A549 (cell line): ENCODE measurements at regions not wholly inside any gene's neighbourhood (a gene's known extent, or its start where the extent isn't known, plus 50 kb on each side); places are given as distances from the start of the nearest gene placed in this dataset.

Experiments used
- ATAC-seq, 2 experiments: fragments of 200-7000 bp in 1 of 2; fragments of >200 bp in 1 of 2; cut with Nextera tagmentation in 1 of 2; cut with Tn5 transposase in 1 of 2; 3 replicates each; pipeline versions ENCODE4 v1.8.0 to v1.9.1; 2018 to 2020; ENCODE audit warnings: mild to moderate bottlenecking in 1 of 2, moderate library complexity in 1 of 2
- CTCF ChIA-PET: fragments of 300-600 bp; sonication (Branson Sonifier 250); formaldehyde crosslinking; extraction: SDS; loops from one replicate; lab custom pipeline; 2021; ENCODE audit warnings: antibody characterized with exemption, inconsistent platforms; lab: Yijun Ruan, JAX
- POLR2A ChIA-PET: fragments of 350-600 bp; formaldehyde crosslinking; extraction: SDS; loops from one replicate; lab custom pipeline; 2021; ENCODE audit warnings: antibody characterized with exemption, inconsistent platforms; lab: Yijun Ruan, JAX
- DNase-seq, 2 experiments: peaks; one replicate each; pipeline versions ENCODE4 v3.0.0 to v3.0.0-alpha.2; 2011 to 2016; ENCODE audit warnings: low read depth in 1 of 2, low spot score in 1 of 2
- FAIRE-seq: peaks from 2 replicates; lab custom pipeline; 2011; peaks lifted over from hg19 to GRCh38; lab: Jason Lieb, UNC
- H3K27ac ChIP-seq, 2 experiments: fragments of >200 bp; sonication (Bioruptor Twin); formaldehyde crosslinking; 3 replicates each; pipeline ENCODE4 v1.5.1; 2016 to 2017
- H3K4me1 ChIP-seq: fragments of >200 bp; sonication (Bioruptor Twin); formaldehyde crosslinking; 3 replicates; pipeline ENCODE4 v1.6.1; 2016
- H3K4me2 ChIP-seq: fragments of >200 bp; sonication (Bioruptor Twin); formaldehyde crosslinking; 3 replicates; pipeline ENCODE4 v1.6.1; 2016
- H3K4me3 ChIP-seq: fragments of >200 bp; sonication (Bioruptor Twin); formaldehyde crosslinking; 3 replicates; pipeline ENCODE4 v1.5.1; 2016
- H3K9me3 ChIP-seq: fragments of >200 bp; sonication (Bioruptor Twin); formaldehyde crosslinking; 3 replicates; pipeline ENCODE4 v1.6.1; 2016
- CBX2 ChIP-seq: fragments of 200-600 bp; sonication (generic); IDR thresholded peaks from 2 replicates; pipeline ENCODE4 v1.6.1; 2016; ENCODE audit warnings: low read depth, mild to moderate bottlenecking, borderline replicate concordance
- CEBPB ChIP-seq, 2 experiments: fragments of >200 bp in 1 of 2; sonication (Bioruptor Twin) in 1 of 2; formaldehyde crosslinking in 1 of 2; IDR thresholded peaks; 2 replicates each; pipeline ENCODE4 v1.6.1; 2012 to 2016
- FOSB ChIP-seq: fragments of 250-450 bp; sonication (Bioruptor Pico); IDR thresholded peaks from 2 replicates; pipeline ENCODE4 v1.5.0; 2020; ENCODE audit warnings: mild to moderate bottlenecking, moderate library complexity
- HOXB5 ChIP-seq: fragments of 250-450 bp; sonication (Bioruptor Pico); IDR thresholded peaks from 2 replicates; pipeline ENCODE4 v1.5.0; 2020; ENCODE audit warnings: mild to moderate bottlenecking, moderate library complexity
- JUN ChIP-seq, 2 experiments: fragments of >200 bp; sonication (Bioruptor Twin); formaldehyde crosslinking; IDR thresholded peaks; 2 replicates in 1 of 2; 3 replicates in 1 of 2; pipeline ENCODE4 v1.6.1; 2016 to 2017
- KDM1A ChIP-seq: fragments of 200-600 bp; sonication (generic); IDR thresholded peaks from 2 replicates; pipeline ENCODE4 v1.6.1; 2016; ENCODE audit warnings: low read depth, mild to moderate bottlenecking
- KDM5A ChIP-seq: fragments of 200-600 bp; sonication (generic); IDR thresholded peaks from 2 replicates; pipeline ENCODE4 v1.6.1; 2016; ENCODE audit warnings: antibody characterized with exemption, mild to moderate bottlenecking
- MAZ ChIP-seq: fragments of 150-350 bp; IDR thresholded peaks from 2 replicates; pipeline ENCODE4 v1.6.1; 2014; ENCODE audit warnings: antibody characterized with exemption, low read depth, low read length, borderline replicate concordance
- NFE2L2 ChIP-seq: fragments of 150-350 bp; conservative IDR thresholded peaks from 2 replicates; pipeline ENCODE4 v1.6.1; 2014; ENCODE audit warnings: low read length
- RCOR1 ChIP-seq: fragments of 150-350 bp; IDR thresholded peaks from 2 replicates; pipeline ENCODE4 v1.6.1; 2014; ENCODE audit warnings: antibody characterized with exemption, low read length, low read depth
- RFX5 ChIP-seq: fragments of 450-650 bp; IDR thresholded peaks from 2 replicates; pipeline ENCODE4 v1.7.1; 2014; ENCODE audit warnings: antibody characterized with exemption, mild to moderate bottlenecking, moderate library complexity
- SMC3 ChIP-seq: fragments of >200 bp; sonication (Bioruptor Twin); formaldehyde crosslinking; IDR thresholded peaks from 3 replicates; pipeline ENCODE4 v1.6.1; 2018; ENCODE audit warnings: inconsistent platforms
- ZFP36 ChIP-seq: fragments of 450-650 bp; IDR thresholded peaks from 2 replicates; pipeline ENCODE4 v1.6.1; 2014; ENCODE audit warnings: borderline replicate concordance; ENCODE audit not compliant: partially characterized antibody
- ZNF302 ChIP-seq: fragments of 250-450 bp; sonication (Bioruptor Pico); IDR thresholded peaks from 2 replicates; pipeline ENCODE4 v1.9.0; 2021; ENCODE audit warnings: inconsistent platforms, mild to moderate bottlenecking, moderate library complexity
- WGBS: methylation state at CpG from one replicate; pipeline ENCODE4 v1.1.6; 2017; ENCODE audit errors: missing lambda C conversion rate; 5-methylcytosine and 5-hydroxymethylcytosine counted together
- TF ChIP-seq, protein P1 (sequence below): fragments of >200 bp; sonication (Bioruptor Twin); formaldehyde crosslinking; IDR thresholded peaks from 2 replicates; pipeline ENCODE4 v1.6.1; 2016
- TF ChIP-seq, protein P2 (sequence below): fragments of 150-350 bp; IDR thresholded peaks from 2 replicates; pipeline ENCODE4 v1.6.1; 2014; ENCODE audit warnings: low read depth, mild to moderate bottlenecking, low read length
- TF ChIP-seq, protein P3 (sequence below): fragments of >200 bp; sonication (Bioruptor Twin); formaldehyde crosslinking; IDR thresholded peaks from 3 replicates; pipeline ENCODE4 v1.6.1; 2016
- TF ChIP-seq, protein P4 (sequence below): fragments of >200 bp; sonication (Bioruptor Twin); formaldehyde crosslinking; IDR thresholded peaks from 3 replicates; pipeline ENCODE4 v1.5.1; 2016

DNA sequence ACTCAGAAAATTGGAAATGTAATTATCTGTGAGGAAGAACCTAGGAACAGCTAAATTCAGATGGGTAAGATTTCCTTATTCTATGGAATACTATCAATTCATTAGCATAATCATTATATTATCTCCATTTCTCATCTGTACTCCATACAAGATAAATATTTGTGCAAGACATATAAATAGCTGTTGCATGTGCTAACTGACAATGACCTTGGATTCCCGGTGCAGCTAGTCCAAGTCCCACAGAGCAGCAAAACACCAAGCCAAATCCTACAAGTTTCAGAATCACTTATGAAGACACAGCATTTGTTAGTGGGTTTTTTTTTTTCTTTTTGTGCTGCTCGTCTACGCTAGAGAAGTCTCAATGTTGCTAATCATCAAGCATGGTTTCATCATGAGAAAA is 64.8 kb downstream of the NUDT12 start:
- Histone ChIP-seq H3K9me3 (peaks cover 5% of the 10 kb centered on the region; the same call in 1 of the 3 replicates), H3K27ac (no peak overlapping the region), H3K4me1 (0 out of 3 replicates have a peak, but pooled peaks cover 2% of the 10 kb centered on the region), H3K4me3 (no peak overlapping the region), H3K4me2 (no peak overlapping the region)
- CTCF ChIA-PET = interaction anchor here (0.6 kb wide), 1 partner anchor 1735 kb away, joined by 3 read pairs; no protein-coding TSS in a partner anchor
- 69% methylated on average over 3 of the region's 3 CpGs for WGBS
- no peak for ATAC-seq
- POLR2A ChIA-PET = no interaction called here
- no peak for DNase-seq
- no peak for TF ChIP-seq SMC3
- TF ChIP-seq, protein P1, sequence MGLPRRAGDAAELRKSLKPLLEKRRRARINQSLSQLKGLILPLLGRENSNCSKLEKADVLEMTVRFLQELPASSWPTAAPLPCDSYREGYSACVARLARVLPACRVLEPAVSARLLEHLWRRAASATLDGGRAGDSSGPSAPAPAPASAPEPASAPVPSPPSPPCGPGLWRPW = no peak
- no peak for TF ChIP-seq JUN (IDR thresholded peaks at IDR 0.05)
- TF ChIP-seq RCOR1 = no peak
- no peak for TF ChIP-seq CBX2
- TF ChIP-seq KDM5A = no peak
- no peak for TF ChIP-seq MAZ
- no peak for TF ChIP-seq FOSB
- TF ChIP-seq, protein P2, sequence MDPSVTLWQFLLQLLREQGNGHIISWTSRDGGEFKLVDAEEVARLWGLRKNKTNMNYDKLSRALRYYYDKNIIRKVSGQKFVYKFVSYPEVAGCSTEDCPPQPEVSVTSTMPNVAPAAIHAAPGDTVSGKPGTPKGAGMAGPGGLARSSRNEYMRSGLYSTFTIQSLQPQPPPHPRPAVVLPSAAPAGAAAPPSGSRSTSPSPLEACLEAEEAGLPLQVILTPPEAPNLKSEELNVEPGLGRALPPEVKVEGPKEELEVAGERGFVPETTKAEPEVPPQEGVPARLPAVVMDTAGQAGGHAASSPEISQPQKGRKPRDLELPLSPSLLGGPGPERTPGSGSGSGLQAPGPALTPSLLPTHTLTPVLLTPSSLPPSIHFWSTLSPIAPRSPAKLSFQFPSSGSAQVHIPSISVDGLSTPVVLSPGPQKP = no peak
- TF ChIP-seq, protein P3, sequence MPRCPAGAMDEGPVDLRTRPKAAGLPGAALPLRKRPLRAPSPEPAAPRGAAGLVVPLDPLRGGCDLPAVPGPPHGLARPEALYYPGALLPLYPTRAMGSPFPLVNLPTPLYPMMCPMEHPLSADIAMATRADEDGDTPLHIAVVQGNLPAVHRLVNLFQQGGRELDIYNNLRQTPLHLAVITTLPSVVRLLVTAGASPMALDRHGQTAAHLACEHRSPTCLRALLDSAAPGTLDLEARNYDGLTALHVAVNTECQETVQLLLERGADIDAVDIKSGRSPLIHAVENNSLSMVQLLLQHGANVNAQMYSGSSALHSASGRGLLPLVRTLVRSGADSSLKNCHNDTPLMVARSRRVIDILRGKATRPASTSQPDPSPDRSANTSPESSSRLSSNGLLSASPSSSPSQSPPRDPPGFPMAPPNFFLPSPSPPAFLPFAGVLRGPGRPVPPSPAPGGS = no peak
- TF ChIP-seq RFX5 = no peak
- no peak for TF ChIP-seq ZFP36
- TF ChIP-seq CEBPB (IDR thresholded peaks at IDR 0.05) = no peak
- TF ChIP-seq ZNF302 (CRISPR knock-in tag) = no peak
- TF ChIP-seq, all 56 proteins: peak for 0
- no peak for FAIRE-seq

DNA sequence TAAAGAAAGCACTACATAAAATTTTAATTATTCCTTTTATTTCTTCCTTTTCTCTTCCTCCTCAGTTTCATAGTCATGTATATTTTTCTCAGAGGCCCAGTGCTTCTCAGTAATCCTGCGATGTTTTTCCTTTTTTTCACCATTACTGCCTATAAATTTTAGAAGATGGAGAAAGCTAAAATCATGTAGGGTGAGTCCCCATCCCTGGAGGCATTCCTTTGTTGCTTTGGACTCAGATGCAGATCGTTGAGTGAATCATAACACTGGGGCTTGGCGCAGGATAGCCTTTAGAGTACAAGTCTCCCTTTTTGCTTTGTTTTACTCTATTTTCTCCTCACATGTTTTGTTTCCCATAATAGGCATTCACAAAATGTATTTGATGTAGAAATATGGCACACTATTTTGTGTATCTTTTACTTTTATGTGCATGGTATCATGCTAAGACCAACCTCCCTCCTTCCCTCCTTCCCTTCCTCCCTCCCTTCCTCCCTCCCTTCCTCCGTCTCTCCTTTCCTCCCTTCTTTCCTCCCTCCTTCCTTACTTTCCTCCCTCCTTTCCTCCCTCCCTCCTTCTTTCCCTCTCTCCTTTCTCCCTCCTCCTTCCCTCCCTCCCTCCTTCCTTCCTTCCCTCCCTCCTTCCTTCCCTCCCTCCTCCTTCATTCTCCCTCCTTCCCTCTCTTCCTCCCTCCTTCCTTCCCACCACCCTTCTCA is 72.4 kb downstream of the NUDT12 start:
- Histone ChIP-seq H3K27ac (no peak overlapping the region), H3K4me2 (no peak overlapping the region), H3K9me3 (peaks cover 5% of the 10 kb centered on the region; the same call in 1 of the 3 replicates), H3K4me3 (no peak overlapping the region), H3K4me1 (no peaks in the 10 kb centered on the region)
- ChIA-PET CTCF (interaction anchor here (1.3 kb wide), 1 partner anchor 37 kb away, joined by 3 read pairs; no protein-coding TSS in a partner anchor), POLR2A (no interaction called here)
- FAIRE-seq = no peak
- no peak for TF ChIP-seq CEBPB (IDR thresholded peaks at IDR 0.05)
- TF ChIP-seq, protein P1 = no peak
- no peak for TF ChIP-seq MAZ
- TF ChIP-seq, protein P4, sequence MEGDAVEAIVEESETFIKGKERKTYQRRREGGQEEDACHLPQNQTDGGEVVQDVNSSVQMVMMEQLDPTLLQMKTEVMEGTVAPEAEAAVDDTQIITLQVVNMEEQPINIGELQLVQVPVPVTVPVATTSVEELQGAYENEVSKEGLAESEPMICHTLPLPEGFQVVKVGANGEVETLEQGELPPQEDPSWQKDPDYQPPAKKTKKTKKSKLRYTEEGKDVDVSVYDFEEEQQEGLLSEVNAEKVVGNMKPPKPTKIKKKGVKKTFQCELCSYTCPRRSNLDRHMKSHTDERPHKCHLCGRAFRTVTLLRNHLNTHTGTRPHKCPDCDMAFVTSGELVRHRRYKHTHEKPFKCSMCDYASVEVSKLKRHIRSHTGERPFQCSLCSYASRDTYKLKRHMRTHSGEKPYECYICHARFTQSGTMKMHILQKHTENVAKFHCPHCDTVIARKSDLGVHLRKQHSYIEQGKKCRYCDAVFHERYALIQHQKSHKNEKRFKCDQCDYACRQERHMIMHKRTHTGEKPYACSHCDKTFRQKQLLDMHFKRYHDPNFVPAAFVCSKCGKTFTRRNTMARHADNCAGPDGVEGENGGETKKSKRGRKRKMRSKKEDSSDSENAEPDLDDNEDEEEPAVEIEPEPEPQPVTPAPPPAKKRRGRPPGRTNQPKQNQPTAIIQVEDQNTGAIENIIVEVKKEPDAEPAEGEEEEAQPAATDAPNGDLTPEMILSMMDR = no peak
- no peak for TF ChIP-seq HOXB5
- no peak for TF ChIP-seq KDM1A
- TF ChIP-seq NFE2L2 = no peak
- DNase-seq = no peak
- no peak for ATAC-seq
- 61% methylated on average over 3 of the region's 4 CpGs for WGBS
